ENCODE measurements at regions not wholly inside any gene's neighbourhood (a gene's known extent, or its start where the extent isn't known, plus 50 kb on each side); places are given as distances from the start of the nearest gene placed in this dataset.
"Not testable (repeated sequence)": the region's sequence is repeated elsewhere in the genome, so short reads cannot be mapped to it uniquely, and the experiment has no call there.

GRCh38 chr16:52912565-52913173, 140.0 kb downstream of the CHD9NB start:
- TF ChIP-seq, protein P1, sequence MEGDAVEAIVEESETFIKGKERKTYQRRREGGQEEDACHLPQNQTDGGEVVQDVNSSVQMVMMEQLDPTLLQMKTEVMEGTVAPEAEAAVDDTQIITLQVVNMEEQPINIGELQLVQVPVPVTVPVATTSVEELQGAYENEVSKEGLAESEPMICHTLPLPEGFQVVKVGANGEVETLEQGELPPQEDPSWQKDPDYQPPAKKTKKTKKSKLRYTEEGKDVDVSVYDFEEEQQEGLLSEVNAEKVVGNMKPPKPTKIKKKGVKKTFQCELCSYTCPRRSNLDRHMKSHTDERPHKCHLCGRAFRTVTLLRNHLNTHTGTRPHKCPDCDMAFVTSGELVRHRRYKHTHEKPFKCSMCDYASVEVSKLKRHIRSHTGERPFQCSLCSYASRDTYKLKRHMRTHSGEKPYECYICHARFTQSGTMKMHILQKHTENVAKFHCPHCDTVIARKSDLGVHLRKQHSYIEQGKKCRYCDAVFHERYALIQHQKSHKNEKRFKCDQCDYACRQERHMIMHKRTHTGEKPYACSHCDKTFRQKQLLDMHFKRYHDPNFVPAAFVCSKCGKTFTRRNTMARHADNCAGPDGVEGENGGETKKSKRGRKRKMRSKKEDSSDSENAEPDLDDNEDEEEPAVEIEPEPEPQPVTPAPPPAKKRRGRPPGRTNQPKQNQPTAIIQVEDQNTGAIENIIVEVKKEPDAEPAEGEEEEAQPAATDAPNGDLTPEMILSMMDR (IDR thresholded peaks at IDR 0.05; ENCODE audit: control extremely low read depth, extremely low read depth, low read depth, missing control alignments): peak; percentile 80
- ChIA-PET CTCF (interaction anchor here (0.7 to 6.4 kb wide), 14 partner anchors 11 to 720 kb away, joined by 3 to 67 read pairs (median 4); no protein-coding TSS in a partner anchor), POLR2A (no interaction called here)
- peak; percentile 45 for DNase-seq (ENCODE audit: extremely low spot score)

- CTCF ChIA-PET: interaction anchor here (1.2 kb wide), 1 partner anchor 716 kb away, joined by 4 read pairs; no protein-coding TSS in a partner anchor
- DNase-seq (ENCODE audit: extremely low spot score); POLR2A ChIA-PET: not testable (repeated sequence)
These were observed 144.6 kb downstream of the CHD9NB start for GRCh38 chr16:52908057-52908456.

- ChIA-PET CTCF (no interaction called here), POLR2A (no interaction called here)
- DNase-seq (ENCODE audit: extremely low spot score): no peak
- TF ChIP-seq, protein P1 (IDR thresholded peaks at IDR 0.05; ENCODE audit: control extremely low read depth, extremely low read depth, low read depth, missing control alignments): no peak
These were observed 146.4 kb downstream of the CHD9NB start for GRCh38 chr16:52906281-52906680.

- CTCF ChIA-PET: no interaction called here
- TF ChIP-seq, protein P1 (IDR thresholded peaks at IDR 0.05; ENCODE audit: control extremely low read depth, extremely low read depth, low read depth, missing control alignments): no peak
- POLR2A ChIA-PET: no interaction called here
- no peak for DNase-seq (ENCODE audit: extremely low spot score)
These were observed 156.1 kb downstream of the CHD9NB start for GRCh38 chr16:52896478-52897164.

GRCh38 chr16:52874042-52874441, 178.7 kb downstream of the CHD9NB start:
- POLR2A ChIA-PET: no interaction called here
- TF ChIP-seq, protein P1 (IDR thresholded peaks at IDR 0.05; ENCODE audit: control extremely low read depth, extremely low read depth, low read depth, missing control alignments): no peak
- CTCF ChIA-PET: no interaction called here
- DNase-seq (ENCODE audit: extremely low spot score): no peak

DNA sequence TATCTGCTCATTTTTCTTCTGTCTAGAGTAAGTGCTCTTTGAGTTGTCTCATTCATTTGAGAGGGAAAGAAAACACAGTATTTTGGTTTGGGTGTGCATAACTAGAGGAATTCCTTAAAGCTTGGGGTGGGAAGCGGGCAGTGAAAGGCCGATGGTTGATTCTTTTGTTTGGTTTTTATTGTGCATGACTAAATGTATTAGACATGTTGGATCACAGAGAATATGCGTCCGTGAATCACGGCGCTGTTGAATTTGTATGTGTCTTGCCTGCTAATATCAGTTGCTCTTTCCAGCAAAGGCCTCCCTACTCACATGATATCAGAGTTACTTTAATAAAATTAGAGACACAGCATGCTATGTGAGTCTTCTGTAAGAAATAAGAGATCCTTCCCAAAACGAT, 180.0 kb downstream of the CHD9NB start:
- POLR2A ChIA-PET: no interaction called here
- CTCF ChIA-PET: no interaction called here
- no peak for DNase-seq (ENCODE audit: extremely low spot score)
- TF ChIP-seq, protein P1 (IDR thresholded peaks at IDR 0.05; ENCODE audit: control extremely low read depth, extremely low read depth, low read depth, missing control alignments): no peak

DNA sequence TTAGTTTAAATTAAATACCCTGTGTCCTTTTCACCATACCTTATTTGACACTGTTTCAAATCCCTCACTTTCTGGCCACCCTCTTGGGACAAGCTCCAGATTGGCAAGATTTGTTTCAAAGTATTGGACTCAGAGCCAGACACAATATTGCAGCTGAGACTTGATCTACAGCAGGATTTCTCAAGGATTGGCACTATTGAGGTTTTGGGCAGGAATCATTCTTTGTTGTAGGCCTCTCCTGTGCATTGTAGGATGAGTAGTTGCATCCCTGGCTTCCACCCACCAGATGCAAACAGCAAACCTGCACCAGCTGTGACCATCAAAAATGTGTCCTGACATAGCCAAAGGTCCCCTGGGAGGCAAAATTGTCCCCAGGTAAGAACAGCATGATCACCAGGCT, 181.2 kb downstream of the CHD9NB start:
- DNase-seq (ENCODE audit: extremely low spot score): no peak
- TF ChIP-seq, protein P1 (IDR thresholded peaks at IDR 0.05; ENCODE audit: control extremely low read depth, extremely low read depth, low read depth, missing control alignments): no peak
- ChIA-PET POLR2A (no interaction called here), CTCF (interaction anchor here (1.5 kb wide), 1 partner anchor 11 kb away, joined by 3 read pairs; no protein-coding TSS in a partner anchor)

Measured in GM10248 (cell line).